Upper lobe of left lung (tissue), 6 donors: ENCODE measurements at regions not wholly inside any gene's neighbourhood (a gene's known extent, or its start where the extent isn't known, plus 50 kb on each side); places are given as distances from the start of the nearest gene placed in this dataset.

Experiments
- ATAC-seq, 2 donors: fragments of 200-7000 bp; cut with Tn5 transposase; one replicate each; pipeline ENCODE4 v1.9.1; 2022; ENCODE audit warnings: mild to moderate bottlenecking in 2 of 2, moderate library complexity in 2 of 2; ENCODE audit not compliant: low FRiP score in 2 of 2
- DNase-seq, 2 donors: peaks; one replicate each; pipeline ENCODE4 v3.0.0-alpha.2; 2019 to 2020
- H3K27ac ChIP-seq, 4 donors: fragments of 200-600 bp; sonication (generic); one replicate each; pipeline ENCODE4 v1.5.1; 2016 to 2019
- H3K27me3 ChIP-seq, 4 donors: fragments of 200-600 bp; sonication (generic); one replicate each; pipeline ENCODE4 v1.5.1; 2017 to 2019
- H3K36me3 ChIP-seq, 4 donors: fragments of 200-600 bp; sonication (generic); one replicate each; pipeline ENCODE4 v1.5.1; 2016 to 2019
- H3K4me1 ChIP-seq, 4 donors: fragments of 200-600 bp; sonication (generic); one replicate each; pipeline ENCODE4 v1.5.1; 2018 to 2019
- H3K4me3 ChIP-seq, 4 donors: fragments of 200-600 bp; sonication (generic); one replicate each; pipeline ENCODE4 v1.5.1; 2017 to 2019; ENCODE audit warnings: mild to moderate bottlenecking in 2 of 4, moderate library complexity in 1 of 4
- H3K9me3 ChIP-seq, 4 donors: fragments of 200-600 bp; sonication (generic); one replicate each; pipeline ENCODE4 v1.5.1; 2018 to 2019
- CTCF ChIP-seq, 6 experiments: fragments of 450-650 bp in 4 of 6; fragments of 200-600 bp in 2 of 6; sonication (generic) in 2 of 6; IDR thresholded peaks; one replicate each; pipeline ENCODE4 v1.5.1; 2016 to 2019; ENCODE audit warnings: antibody characterized with exemption in 6 of 6
- EP300 ChIP-seq, 4 donors: sonication (generic); formaldehyde crosslinking; IDR thresholded peaks; one replicate each; pipeline ENCODE4 v1.5.1; 2017; ENCODE audit warnings: antibody characterized with exemption in 4 of 4, control low read depth in 2 of 4
- POLR2A ChIP-seq, 4 donors: fragments of 450-650 bp; IDR thresholded peaks; one replicate each; pipeline ENCODE4 v1.5.1; 2016 to 2017; ENCODE audit warnings: antibody characterized with exemption in 4 of 4, mild to moderate bottlenecking in 2 of 4
- POLR2AphosphoS5 ChIP-seq, 2 donors: sonication (generic); formaldehyde crosslinking; IDR thresholded peaks; one replicate each; pipeline ENCODE4 v1.5.1; 2017; ENCODE audit warnings: antibody characterized with exemption in 2 of 2
- WGBS, 2 donors: methylation state at CpG; one replicate each; pipeline ENCODE4 v1.1.5; 2017 to 2018; 5-methylcytosine and 5-hydroxymethylcytosine counted together
- donor health status: DM: no; HTN: no; CAD: no; lungs with moderate emphysema.
- donor health status: DM: no; HTN: yes; CAD: no; lungs with severe emphysema.

- H3K4me3 ChIP-seq, result no peak overlapping the region
- H3K36me3 ChIP-seq, result no peaks in the 10 kb centered on the region
- peak in 1 of 2 donors; percentile 34 for DNase-seq
- WGBS, 2 donors, result 57 to 60% methylated on average over 4 of the region's 4 CpGs
- ATAC-seq, result no peak
- H3K27me3 ChIP-seq, result no peaks in the 10 kb centered on the region
- H3K4me1 ChIP-seq, result peaks cover 5 to 19% (median 8%) of the 10 kb centered on the region in 4 donors
- H3K27ac ChIP-seq, result no peak overlapping the region
- TF ChIP-seq POLR2AphosphoS5 (IDR thresholded peaks at IDR 0.05) (no peak), POLR2A (IDR thresholded peaks at IDR 0.05) (no peak), CTCF (IDR thresholded peaks at IDR 0.05) (no peak), EP300 (IDR thresholded peaks at IDR 0.05) (no peak)
- no peaks in the 10 kb centered on the region for H3K9me3 ChIP-seq
Measured at GRCh38 chr15:95017666-95018328, 786.4 kb downstream of the MCTP2 start.

- H3K27ac ChIP-seq, result peak overlapping the region in 1 of 4 donors; percentile 15
- ATAC-seq (no peak), DNase-seq (no peak)
Measured at GRCh38 chr15:95018888-95019545, 787.7 kb downstream of the MCTP2 start.

GRCh38 chr15:95019907-95020306 is 788.5 kb downstream of the MCTP2 start:
- Histone ChIP-seq H3K4me1 (peaks cover 5 to 19% (median 8%) of the 10 kb centered on the region in 4 donors), H3K27me3 (no peaks in the 10 kb centered on the region), H3K27ac (no peak overlapping the region), H3K36me3 (no peaks in the 10 kb centered on the region), H3K9me3 (no peaks in the 10 kb centered on the region), H3K4me3 (no peak overlapping the region)
- 71 to 76% methylated on average over 1 of the region's 1 CpG for WGBS, 2 donors
- ATAC-seq (no peak), DNase-seq (no peak)
- TF ChIP-seq CTCF (IDR thresholded peaks at IDR 0.05) (no peak), EP300 (IDR thresholded peaks at IDR 0.05) (no peak), POLR2A (IDR thresholded peaks at IDR 0.05) (no peak), POLR2AphosphoS5 (IDR thresholded peaks at IDR 0.05) (no peak)

More at GRCh38 chr15:95018888-95019545, 787.7 kb downstream of the MCTP2 start:
- 43 to 52% methylated on average over 6 of the region's 6 CpGs for WGBS, 2 donors
- Histone ChIP-seq H3K36me3 (no peaks in the 10 kb centered on the region), H3K4me1 (peaks cover 5 to 19% (median 8%) of the 10 kb centered on the region in 4 donors), H3K9me3 (no peaks in the 10 kb centered on the region), H3K4me3 (no peak overlapping the region), H3K27me3 (no peaks in the 10 kb centered on the region)
- TF ChIP-seq POLR2A (IDR thresholded peaks at IDR 0.05) (no peak), POLR2AphosphoS5 (IDR thresholded peaks at IDR 0.05) (peak in 1 of 2 donors; percentile 47)

- ATAC-seq (no peak), DNase-seq (no peak)
- no peaks in the 10 kb centered on the region for H3K9me3 ChIP-seq
- no peaks in the 10 kb centered on the region for H3K27me3 ChIP-seq
- TF ChIP-seq EP300 (IDR thresholded peaks at IDR 0.05) (no peak), CTCF (IDR thresholded peaks at IDR 0.05) (no peak), POLR2AphosphoS5 (IDR thresholded peaks at IDR 0.05) (no peak), POLR2A (IDR thresholded peaks at IDR 0.05) (no peak)
- H3K27ac ChIP-seq, result no peak overlapping the region
- WGBS, 2 donors, result 75 to 97% methylated on average over 2 of the region's 2 CpGs
- no peaks in the 10 kb centered on the region for H3K36me3 ChIP-seq
- H3K4me3 ChIP-seq, result no peak overlapping the region
- peaks cover 5 to 22% (median 8%) of the 10 kb centered on the region in 4 donors for H3K4me1 ChIP-seq
Measured at GRCh38 chr15:95021816-95022215, 790.5 kb downstream of the MCTP2 start.

GRCh38 chr15:95024351-95024750 is 793.0 kb downstream of the MCTP2 start:
- DNase-seq, result no peak
- Histone ChIP-seq H3K4me3 (no peak overlapping the region), H3K27ac (no peak overlapping the region), H3K36me3 (no peaks in the 10 kb centered on the region), H3K9me3 (no peaks in the 10 kb centered on the region), H3K27me3 (no peaks in the 10 kb centered on the region), H3K4me1 (peaks cover 0 to 4% (median 0%) of the 10 kb centered on the region in 4 donors)
- WGBS, 2 donors, result 42 to 68% methylated on average over 2 of the region's 2 CpGs
- TF ChIP-seq POLR2AphosphoS5 (IDR thresholded peaks at IDR 0.05) (no peak), CTCF (IDR thresholded peaks at IDR 0.05) (peak in 2 of 6 experiments; percentile 8 to 24)
- ATAC-seq, result no peak
